Kidney (tissue), 13 donors: ENCODE measurements at regions not wholly inside any gene's neighbourhood (a gene's known extent, or its start where the extent isn't known, plus 50 kb on each side); places are given as distances from the start of the nearest gene placed in this dataset.
A peak's percentile ranks its signal among the peaks of the same experiment; 100 is the strongest.

Source experiments
- DNase-seq, 5 donors: peaks; one replicate each; pipeline ENCODE4 v3.0.0-alpha.2; 2013 to 2020
- FAIRE-seq: peaks from 2 replicates; lab custom pipeline; 2012; peaks lifted over from hg19 to GRCh38; lab: Jason Lieb, UNC
- H3K27ac ChIP-seq, 2 donors: one replicate each; pipeline ENCODE4 v1.7.0; 2013; ENCODE audit warnings: low read depth in 2 of 2, low read length in 2 of 2, inconsistent platforms in 1 of 2
- H3K27me3 ChIP-seq: one replicate; pipeline ENCODE4 v1.7.1; 2013; ENCODE audit warnings: low read length, inconsistent platforms; ENCODE audit not compliant: control insufficient read depth, insufficient read depth
- H3K36me3 ChIP-seq, 3 donors: one replicate each; pipeline versions ENCODE4 v1.7.0 to v1.7.1; 2013; ENCODE audit warnings: low read length in 3 of 3, control low read depth in 1 of 3, inconsistent platforms in 1 of 3; ENCODE audit not compliant: insufficient read depth in 3 of 3, control insufficient read depth in 2 of 3
- H3K4me1 ChIP-seq, 3 donors: one replicate each; pipeline versions ENCODE4 v1.7.0 to v1.7.1; 2013; ENCODE audit warnings: low read length in 3 of 3, inconsistent platforms in 1 of 3, low read depth in 1 of 3; ENCODE audit not compliant: control insufficient read depth in 2 of 3, insufficient read depth in 2 of 3
- H3K4me3 ChIP-seq, 3 donors: one replicate each; pipeline versions ENCODE4 v1.7.0 to v1.8.1; 2013; ENCODE audit warnings: low read length in 3 of 3, control low read depth in 1 of 3, inconsistent platforms in 1 of 3
- H3K9ac ChIP-seq, 3 donors: one replicate each; pipeline versions ENCODE4 v1.7.0 to v1.7.1; 2013; ENCODE audit warnings: low read length in 3 of 3, control low read depth in 1 of 3, inconsistent platforms in 1 of 3
- H3K9me3 ChIP-seq, 3 donors: one replicate each; pipeline versions ENCODE4 v1.7.0 to v1.7.1; 2013; ENCODE audit warnings: low read length in 3 of 3, control low read depth in 1 of 3, inconsistent platforms in 1 of 3; ENCODE audit not compliant: control insufficient read depth in 2 of 3, insufficient read depth in 1 of 3
- CTCF ChIP-seq: IDR thresholded peaks from 3 replicates; pipeline ENCODE4 v1.5.1; 2012; ENCODE audit warnings: mild to moderate bottlenecking, moderate library complexity, borderline replicate concordance; ENCODE audit not compliant: insufficient read depth; ENCODE audit errors: extremely low read depth
- intact Hi-C: fragments of 100-400 bp; cut with DNase I; formaldehyde crosslinking; loops from one replicate; pipeline ENCODE4 v1.11.1; 2022
- donor health status: control.
- donor health status: control.
- donor health status: control.
- donor health status: control.
- donor health status: control.
- donor health status: DM: yes; HTN: yes; CAD: no.
- donor health status: Normal renal cell carcinoma (clear cell type).

- intact Hi-C loops = no loop called here
- H3K4me3 ChIP-seq = no peak overlapping the region
- DNase-seq = peak in 1 of 5 donors; percentile 36
- no peaks in the 10 kb centered on the region for H3K27me3 ChIP-seq
- no peak overlapping the region for H3K27ac ChIP-seq
- no peak for FAIRE-seq
- TF ChIP-seq CTCF = no peak
- no peaks in the 10 kb centered on the region for H3K36me3 ChIP-seq
- no peaks in the 10 kb centered on the region for H3K9me3 ChIP-seq
- H3K4me1 ChIP-seq = no peaks in the 10 kb centered on the region
- H3K9ac ChIP-seq = no peak overlapping the region
Measured at GRCh38 chr2:18891600-18892345, 302.4 kb upstream of the NT5C1B start.

GRCh38 chr2:18889565-18890332 lies 300.4 kb upstream of the NT5C1B start:
- Histone ChIP-seq H3K9me3 (no peaks in the 10 kb centered on the region), H3K27ac (no peak overlapping the region), H3K4me1 (no peaks in the 10 kb centered on the region), H3K9ac (no peak overlapping the region), H3K27me3 (no peaks in the 10 kb centered on the region), H3K4me3 (no peak overlapping the region), H3K36me3 (no peaks in the 10 kb centered on the region)
- intact Hi-C loops = no loop called here
- TF ChIP-seq CTCF = no peak
- DNase-seq = no peak
- FAIRE-seq = no peak

GRCh38 chr2:18885457-18885856 lies 296.1 kb upstream of the NT5C1B start:
- no peak for TF ChIP-seq CTCF
- Histone ChIP-seq H3K27ac (no peak overlapping the region), H3K9me3 (no peaks in the 10 kb centered on the region), H3K36me3 (no peaks in the 10 kb centered on the region), H3K9ac (no peak overlapping the region), H3K4me3 (no peak overlapping the region), H3K4me1 (no peaks in the 10 kb centered on the region), H3K27me3 (no peaks in the 10 kb centered on the region)
- DNase-seq = no peak
- intact Hi-C loops = no loop called here
- FAIRE-seq = no peak
